H1 (cell line): ENCODE measurements at regions not wholly inside any gene's neighbourhood (a gene's known extent, or its start where the extent isn't known, plus 50 kb on each side); places are given as distances from the start of the nearest gene placed in this dataset.

ENCODE experiments used
- CTCF ChIA-PET: fragments of 300-600 bp; sonication (Branson Sonifier 250); formaldehyde crosslinking; loops from one replicate; lab custom pipeline; 2021; ENCODE audit not compliant: partially characterized antibody; lab: Charles Lee
- POLR2A ChIA-PET: fragments of 300-600 bp; sonication (Branson Sonifier 250); formaldehyde crosslinking; loops from one replicate; lab custom pipeline; 2021; ENCODE audit warnings: inconsistent platforms; ENCODE audit not compliant: partially characterized antibody; lab: Charles Lee
- DNase-seq, 2 experiments: peaks; one replicate each; pipeline versions ENCODE4 v3.0.0 to v3.0.0-alpha.2; 2010 to 2022; ENCODE audit warnings: low spot score in 2 of 2, low read depth in 1 of 2, mixed read lengths in 1 of 2
- FAIRE-seq: peaks from 2 replicates; lab custom pipeline; 2011; peaks lifted over from hg19 to GRCh38; lab: Jason Lieb, UNC
- H2AFZ ChIP-seq: 2 replicates; pipeline ENCODE4 v1.8.1; 2012; ENCODE audit warnings: low read length, inconsistent platforms
- H2AK5ac ChIP-seq: 2 replicates; pipeline ENCODE4 v1.6.1; 2013; ENCODE audit warnings: low read depth, low read length
- H2BK120ac ChIP-seq: replicated peaks from 2 replicates; pipeline ENCODE3; 2013; ENCODE audit warnings: low read depth, low read length, inconsistent platforms
- H2BK12ac ChIP-seq: 2 replicates; pipeline ENCODE4 v1.6.1; 2013; ENCODE audit warnings: low read depth, low read length
- H2BK15ac ChIP-seq: 2 replicates; pipeline ENCODE4 v1.6.1; 2013; ENCODE audit warnings: low read length
- H2BK20ac ChIP-seq: 2 replicates; pipeline ENCODE4 v1.6.1; 2013; ENCODE audit warnings: low read length
- H2BK5ac ChIP-seq: 2 replicates; pipeline ENCODE4 v1.6.1; 2013; ENCODE audit warnings: low read depth, low read length
- H3K14ac ChIP-seq: 2 replicates; pipeline ENCODE4 v1.6.1; 2013; ENCODE audit warnings: inconsistent platforms; ENCODE audit not compliant: insufficient read length
- H3K18ac ChIP-seq: 2 replicates; pipeline ENCODE4 v1.6.1; 2013; ENCODE audit warnings: low read length; ENCODE audit errors: extremely low read depth
- H3K23ac ChIP-seq: 2 replicates; pipeline ENCODE4 v1.6.1; 2013; ENCODE audit warnings: inconsistent platforms; ENCODE audit not compliant: insufficient read length
- H3K23me2 ChIP-seq: 2 replicates; pipeline ENCODE4 v1.6.1; 2013; ENCODE audit warnings: low read depth, low read length
- H3K27ac ChIP-seq: 2 replicates; pipeline ENCODE4 v1.6.1; 2011; ENCODE audit warnings: low read depth, low read length, inconsistent platforms
- H3K27me3 ChIP-seq, 4 experiments: replicated peaks in 1 of 4; 1 replicate in 1 of 4; 2 replicates in 3 of 4; pipeline versions ENCODE4 v1.6.1 to v1.8.1; 2011 to 2013; ENCODE audit warnings: low read length in 3 of 4, mild to moderate bottlenecking in 3 of 4, inconsistent platforms in 2 of 4, mixed read lengths in 2 of 4, moderate library complexity in 1 of 4; ENCODE audit not compliant: control insufficient read depth in 3 of 4, insufficient read depth in 3 of 4; ENCODE audit errors: extremely low read depth in 1 of 4
- H3K36me3 ChIP-seq, 4 experiments: 2 replicates each; pipeline versions ENCODE4 v1.6.1 to v1.8.1; 2011 to 2013; ENCODE audit warnings: mild to moderate bottlenecking in 4 of 4, low read length in 3 of 4, moderate library complexity in 2 of 4, control low read depth in 1 of 4, inconsistent platforms in 1 of 4; ENCODE audit not compliant: insufficient read depth in 4 of 4, control insufficient read depth in 2 of 4
- H3K4ac ChIP-seq: replicated peaks from 2 replicates; pipeline ENCODE3; 2013; ENCODE audit warnings: low read length, low read depth, mixed read lengths, inconsistent platforms; ENCODE audit not compliant: insufficient read length
- H3K4me1 ChIP-seq, 4 experiments: replicated peaks in 1 of 4; 1 replicate in 1 of 4; 2 replicates in 3 of 4; pipeline versions ENCODE4 v1.6.1 to v1.8.1; 2011 to 2013; ENCODE audit warnings: low read length in 3 of 4, inconsistent platforms in 2 of 4, mixed read lengths in 1 of 4; ENCODE audit not compliant: insufficient read depth in 4 of 4, control insufficient read depth in 3 of 4
- H3K4me2 ChIP-seq, 2 experiments: 2 replicates each; pipeline versions ENCODE4 v1.6.1 to v1.8.1; 2011 to 2013; ENCODE audit warnings: low read depth in 2 of 2, low read length in 2 of 2, control low read depth in 1 of 2, inconsistent platforms in 1 of 2, mild to moderate bottlenecking in 1 of 2; ENCODE audit not compliant: insufficient read depth in 1 of 2
- H3K4me3 ChIP-seq, 4 experiments: fragments of 200-600, 300-600 bp in 1 of 4; sonication (generic), shearing (Covaris generic), sonication (Bioruptor Twin) in 1 of 4; 2 replicates each; pipeline versions ENCODE4 v1.5.1 to v1.8.1; 2011 to 2016; ENCODE audit warnings: low read length in 4 of 4, low read depth in 3 of 4, control low read depth in 2 of 4, inconsistent platforms in 2 of 4, mild to moderate bottlenecking in 2 of 4, mixed read lengths in 1 of 4, moderate library complexity in 1 of 4; ENCODE audit not compliant: insufficient read depth in 2 of 4; ENCODE audit errors: extremely low read depth in 1 of 4
- H3K56ac ChIP-seq: replicated peaks from 2 replicates; pipeline ENCODE3; 2013; ENCODE audit warnings: low read depth, mild to moderate bottlenecking, mixed read lengths, low read length, inconsistent platforms; ENCODE audit not compliant: insufficient read length
- H3K79me1 ChIP-seq: 2 replicates; pipeline ENCODE4 v1.6.1; 2013; ENCODE audit warnings: low read depth, low read length, control low read depth
- H3K79me2 ChIP-seq, 2 experiments: 2 replicates each; pipeline versions ENCODE4 v1.6.1 to v1.8.1; 2012 to 2013; ENCODE audit warnings: low read length in 2 of 2, mild to moderate bottlenecking in 2 of 2, inconsistent platforms in 1 of 2; ENCODE audit not compliant: insufficient read depth in 2 of 2, control insufficient read depth in 1 of 2
- H3K9ac ChIP-seq, 4 experiments: replicated peaks in 1 of 4; 1 replicate in 1 of 4; 2 replicates in 3 of 4; pipeline versions ENCODE4 v1.6.1 to v1.8.1; 2011 to 2013; ENCODE audit warnings: low read depth in 3 of 4, low read length in 3 of 4, control low read depth in 2 of 4, mild to moderate bottlenecking in 2 of 4, moderate library complexity in 2 of 4, inconsistent platforms in 1 of 4; ENCODE audit errors: extremely low read depth in 1 of 4
- H3K9me3 ChIP-seq, 2 experiments: 2 replicates each; pipeline versions ENCODE4 v1.6.1 to v1.8.1; 2012 to 2013; ENCODE audit warnings: mild to moderate bottlenecking in 2 of 2, moderate library complexity in 2 of 2, control low read depth in 1 of 2, inconsistent platforms in 1 of 2, low read depth in 1 of 2, low read length in 1 of 2, mixed read lengths in 1 of 2; ENCODE audit not compliant: insufficient read depth in 2 of 2
- H4K20me1 ChIP-seq, 2 experiments: replicated peaks in 1 of 2; 2 replicates each; pipeline versions ENCODE3 to v1.8.1; 2011 to 2013; ENCODE audit warnings: inconsistent platforms in 2 of 2, low read length in 2 of 2, mild to moderate bottlenecking in 1 of 2; ENCODE audit not compliant: insufficient read depth in 2 of 2, control insufficient read depth in 1 of 2
- H4K5ac ChIP-seq: 2 replicates; pipeline ENCODE4 v1.6.1; 2013; ENCODE audit warnings: low read length, low read depth, mixed read lengths, inconsistent platforms; ENCODE audit not compliant: insufficient read length
- H4K8ac ChIP-seq: 2 replicates; pipeline ENCODE4 v1.8.0; 2013; ENCODE audit warnings: mild to moderate bottlenecking, moderate library complexity, low read length, inconsistent platforms; ENCODE audit not compliant: insufficient read depth; ENCODE audit errors: extremely low read depth
- H4K91ac ChIP-seq: replicated peaks from 2 replicates; pipeline ENCODE3; 2013; ENCODE audit warnings: low read length, mixed read lengths, inconsistent platforms; ENCODE audit not compliant: insufficient read length
- BACH1 ChIP-seq: IDR thresholded peaks from 2 replicates; pipeline ENCODE4 v1.6.1; 2012; ENCODE audit warnings: low read length, improper control_type of control experiment
- BRCA1 ChIP-seq: IDR thresholded peaks from 2 replicates; pipeline ENCODE4 v1.6.1; 2012; ENCODE audit warnings: low read depth, low read length, improper control_type of control experiment
- CEBPB ChIP-seq: IDR thresholded peaks from 2 replicates; pipeline ENCODE4 v1.6.1; 2012; ENCODE audit warnings: low read depth, low read length
- CREB1 ChIP-seq: IDR thresholded peaks from 2 replicates; pipeline ENCODE4 v1.6.1; 2012; ENCODE audit warnings: inconsistent platforms
- EP300 ChIP-seq, 2 experiments: IDR thresholded peaks; 1 replicate in 1 of 2; 2 replicates in 1 of 2; pipeline ENCODE4 v1.6.1; 2011 to 2012; ENCODE audit warnings: low read depth in 2 of 2, low read length in 2 of 2, mild to moderate bottlenecking in 2 of 2, borderline replicate concordance in 1 of 2, inconsistent platforms in 1 of 2, moderate library complexity in 1 of 2
- GTF2F1 ChIP-seq: IDR thresholded peaks from 2 replicates; pipeline ENCODE4 v1.6.1; 2012; ENCODE audit warnings: low read depth, low read length, improper control_type of control experiment, borderline replicate concordance
- JUN ChIP-seq: IDR thresholded peaks from 2 replicates; pipeline ENCODE4 v1.6.1; 2011; ENCODE audit warnings: low read depth, mild to moderate bottlenecking, improper control_type of control experiment, low read length
- KDM1A ChIP-seq: fragments of 200-600, 300-600 bp; sonication (generic); IDR thresholded peaks from 2 replicates; pipeline ENCODE4 v1.7.1; 2016; ENCODE audit warnings: mild to moderate bottlenecking, low read length, borderline replicate concordance
- POLR2AphosphoS5 ChIP-seq: IDR thresholded peaks from 2 replicates; pipeline ENCODE4 v1.6.1; 2011; ENCODE audit warnings: low read depth, low read length
- SAP30 ChIP-seq: fragments of 300-600 bp; sonication (generic); IDR thresholded peaks from 2 replicates; pipeline ENCODE4 v1.7.1; 2012; ENCODE audit warnings: low read length, moderate library complexity, mild to moderate bottlenecking, inconsistent platforms; ENCODE audit not compliant: insufficient read depth, insufficient replicate concordance
- SIN3A ChIP-seq, 2 experiments: IDR thresholded peaks in 1 of 2; conservative IDR thresholded peaks in 1 of 2; 2 replicates each; pipeline ENCODE4 v1.6.1; 2011 to 2012; ENCODE audit warnings: low read length in 2 of 2, improper control_type of control experiment in 1 of 2, low read depth in 1 of 2, mild to moderate bottlenecking in 1 of 2
- SIRT6 ChIP-seq: IDR thresholded peaks from one replicate; pipeline ENCODE4 v1.7.1; 2012; ENCODE audit warnings: low read length, inconsistent platforms
- SP4 ChIP-seq: IDR thresholded peaks from 2 replicates; pipeline ENCODE4 v1.6.1; 2012; ENCODE audit warnings: low read length, inconsistent platforms
- TAF1 ChIP-seq: IDR thresholded peaks from 2 replicates; pipeline ENCODE4 v1.6.1; 2011; ENCODE audit warnings: mild to moderate bottlenecking, low read depth, low read length
- WGBS, 2 experiments: shearing (Covaris generic) in 1 of 2; methylation state at CpG; one replicate each; pipeline versions ENCODE4 v1.1.6 to v1.1.7; 2013 to 2015; ENCODE audit warnings: low lambda C conversion rate in 2 of 2, mixed read lengths in 2 of 2, inconsistent platforms in 1 of 2, low coverage in 1 of 2, missing lambda C conversion rate in 1 of 2; ENCODE audit not compliant: insufficient replicate concordance in 2 of 2, insufficient coverage in 1 of 2, insufficient read length in 1 of 2; ENCODE audit errors: extremely low coverage in 1 of 2, missing lambda C conversion rate in 1 of 2; 5-methylcytosine and 5-hydroxymethylcytosine counted together
- TF ChIP-seq, protein P1 (sequence below): IDR thresholded peaks from 2 replicates; pipeline ENCODE4 v1.6.1; 2011; ENCODE audit warnings: low read length, improper control_type of control experiment

DNA sequence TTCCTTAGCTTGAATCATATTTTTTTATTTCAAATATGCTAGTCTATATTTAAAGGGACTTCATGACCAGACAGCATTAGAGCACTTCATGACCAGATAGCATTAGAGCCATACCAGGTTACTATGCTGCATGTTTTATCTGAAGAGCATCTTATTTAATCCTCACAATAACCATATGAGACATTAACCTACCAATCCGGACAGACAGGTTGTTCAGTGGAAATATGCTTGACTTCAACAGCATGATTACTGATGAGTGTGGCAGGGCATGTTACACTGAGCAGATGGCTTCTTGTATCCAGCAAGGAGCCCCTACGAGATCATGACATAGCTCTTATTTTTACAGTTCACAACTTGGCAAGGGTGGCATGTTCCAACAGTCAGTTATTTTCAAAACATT is 85.0 kb upstream of the KCTD3 start:
- CTCF ChIA-PET = no interaction called here
- 77% methylated on average over 2 of the region's 2 CpGs; no CpG with 5 or more reads in 1 of the 2 experiments for WGBS, 2 experiments
- TF ChIP-seq BACH1 (no peak), BRCA1 (no peak), SAP30 (no peak), SP4 (no peak), TAF1 (no peak), EP300 (IDR thresholded peaks at IDR 0.05; ENCODE audit: borderline replicate concordance in 1 of 2, low read depth in 2 of 2, low read length in 2 of 2) (no peak), POLR2AphosphoS5 (no peak), SIN3A (conservative IDR thresholded peaks at IDR 0.05 in 1 of 2, IDR thresholded peaks at IDR 0.05 in 1 of 2; ENCODE audit: low read depth in 1 of 2, low read length in 2 of 2) (no peak), GTF2F1 (no peak), SIRT6 (no peak), KDM1A (no peak), JUN (no peak), CEBPB (no peak), CREB1 (no peak)
- TF ChIP-seq, protein P1, sequence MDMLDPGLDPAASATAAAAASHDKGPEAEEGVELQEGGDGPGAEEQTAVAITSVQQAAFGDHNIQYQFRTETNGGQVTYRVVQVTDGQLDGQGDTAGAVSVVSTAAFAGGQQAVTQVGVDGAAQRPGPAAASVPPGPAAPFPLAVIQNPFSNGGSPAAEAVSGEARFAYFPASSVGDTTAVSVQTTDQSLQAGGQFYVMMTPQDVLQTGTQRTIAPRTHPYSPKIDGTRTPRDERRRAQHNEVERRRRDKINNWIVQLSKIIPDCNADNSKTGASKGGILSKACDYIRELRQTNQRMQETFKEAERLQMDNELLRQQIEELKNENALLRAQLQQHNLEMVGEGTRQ = no peak

More for the DNA sequence above, 85.0 kb upstream of the KCTD3 start:
- H3K56ac ChIP-seq = no peak overlapping the region
- H3K36me3 ChIP-seq = no peaks in the 10 kb centered on the region
- H4K8ac ChIP-seq = no peak overlapping the region
- H3K23me2 ChIP-seq = no peaks in the 10 kb centered on the region
- no peaks in the 10 kb centered on the region for H3K79me1 ChIP-seq
- H3K9me3 ChIP-seq = peaks cover 4% of the 10 kb centered on the region in 2 experiments; a peak in 1 of 4 replicates
- H3K23ac ChIP-seq = no peak overlapping the region
- H3K4me2 ChIP-seq = no peak overlapping the region
- H2BK12ac ChIP-seq = no peak overlapping the region
- no peak overlapping the region for H3K4ac ChIP-seq
- no peak overlapping the region for H2AFZ ChIP-seq
- H3K4me3 ChIP-seq = no peak overlapping the region
- no peaks in the 10 kb centered on the region for H3K79me2 ChIP-seq
- H2BK20ac ChIP-seq = no peak overlapping the region
- no peak for DNase-seq
- H4K91ac ChIP-seq = no peak overlapping the region
- H2BK120ac ChIP-seq = no peak overlapping the region
- no peak overlapping the region for H2AK5ac ChIP-seq
- POLR2A ChIA-PET = no interaction called here
- no peak overlapping the region for H2BK5ac ChIP-seq
- H3K4me1 ChIP-seq = peaks cover 0 to 2% (median 0%) of the 10 kb centered on the region in 4 experiments; a peak in 1 of 7 replicates
- H3K9ac ChIP-seq = no peak overlapping the region
- no peak overlapping the region for H3K14ac ChIP-seq
- H3K18ac ChIP-seq = no peak overlapping the region
- H2BK15ac ChIP-seq = no peak overlapping the region
- H4K5ac ChIP-seq = no peak overlapping the region
- FAIRE-seq = no peak
- no peak overlapping the region for H3K27ac ChIP-seq
- no peaks in the 10 kb centered on the region for H3K27me3 ChIP-seq
- H4K20me1 ChIP-seq = no peaks in the 10 kb centered on the region
